ENCODE measurements at regions not wholly inside any gene's neighbourhood (a gene's known extent, or its start where the extent isn't known, plus 50 kb on each side); places are given as distances from the start of the nearest gene placed in this dataset.
"Not testable (repeated sequence)": the region's sequence is repeated elsewhere in the genome, so short reads cannot be mapped to it uniquely, and the experiment has no call there.

- Mint-ChIP-seq H3K27ac (no peak overlapping the region), H3K4me3 (no peak overlapping the region), H3K4me1 (no peaks in the 10 kb centered on the region), H3K36me3 (no peaks in the 10 kb centered on the region), H3K27me3 (no peaks in the 10 kb centered on the region), H3K9me3 (peaks cover 7 to 24% (median 12%) of the 10 kb centered on the region in 5 donors)
- Histone ChIP-seq H3K36me3 (ENCODE audit: insufficient read depth, low read length) (no peaks in the 10 kb centered on the region), H3K4me3 (ENCODE audit: low read length) (no peak overlapping the region), H3K9me3 (ENCODE audit: low read length) (no peaks in the 10 kb centered on the region), H3K27ac (ENCODE audit: low read depth, low read length) (no peak overlapping the region), H3K27me3 (ENCODE audit: insufficient read depth, low read length, poor library complexity, severe bottlenecking) (no peaks in the 10 kb centered on the region), H3K4me1 (ENCODE audit: insufficient read depth, low read length) (no peaks in the 10 kb centered on the region)
- POLR2A ChIA-PET, result no interaction called here
- CTCF ChIA-PET, result no interaction called here
- DNase-seq, result no peak
These were observed 650.9 kb downstream of the CCDC85A start for GRCh38 chr2:56834686-56835085.

GRCh38 chr2:56840009-56840408 is 656.2 kb downstream of the CCDC85A start:
- POLR2A ChIA-PET; H3K27me3 Mint-ChIP-seq; H3K4me1 ChIP-seq (ENCODE audit: insufficient read depth, low read length); H3K27ac Mint-ChIP-seq; H3K36me3 Mint-ChIP-seq; H3K4me3 Mint-ChIP-seq; H3K27me3 ChIP-seq (ENCODE audit: insufficient read depth, low read length, poor library complexity, severe bottlenecking); H3K9me3 ChIP-seq (ENCODE audit: low read length); H3K4me3 ChIP-seq (ENCODE audit: low read length); DNase-seq; H3K27ac ChIP-seq (ENCODE audit: low read depth, low read length); H3K36me3 ChIP-seq (ENCODE audit: insufficient read depth, low read length); CTCF ChIA-PET; H3K4me1 Mint-ChIP-seq: not testable (repeated sequence)
- H3K9me3 Mint-ChIP-seq, result peaks cover 13 to 37% (median 21%) of the 10 kb centered on the region in 5 donors

- Mint-ChIP-seq H3K4me3 (no peak overlapping the region), H3K4me1 (no peaks in the 10 kb centered on the region), H3K27me3 (no peaks in the 10 kb centered on the region), H3K36me3 (no peaks in the 10 kb centered on the region), H3K27ac (no peak overlapping the region), H3K9me3 (peaks cover 3 to 33% (median 21%) of the 10 kb centered on the region in 5 donors)
- no peak overlapping the region for H3K27ac ChIP-seq (ENCODE audit: low read depth, low read length)
- no peaks in the 10 kb centered on the region for H3K36me3 ChIP-seq (ENCODE audit: insufficient read depth, low read length)
- no peaks in the 10 kb centered on the region for H3K9me3 ChIP-seq (ENCODE audit: low read length)
- no peak for DNase-seq
- no peaks in the 10 kb centered on the region for H3K27me3 ChIP-seq (ENCODE audit: insufficient read depth, low read length, poor library complexity, severe bottlenecking)
- POLR2A ChIA-PET, result no interaction called here
- H3K4me1 ChIP-seq (ENCODE audit: insufficient read depth, low read length), result no peaks in the 10 kb centered on the region
- H3K4me3 ChIP-seq (ENCODE audit: low read length), result no peak overlapping the region
- CTCF ChIA-PET, result no interaction called here
These were observed 677.2 kb downstream of the CCDC85A start for GRCh38 chr2:56860991-56861390.

- no peak overlapping the region for H3K27ac ChIP-seq (ENCODE audit: low read depth, low read length)
- no peaks in the 10 kb centered on the region for H3K36me3 ChIP-seq (ENCODE audit: insufficient read depth, low read length)
- no peaks in the 10 kb centered on the region for H3K9me3 ChIP-seq (ENCODE audit: low read length)
- no peak for DNase-seq
- Mint-ChIP-seq H3K27me3 (no peaks in the 10 kb centered on the region), H3K4me1 (no peaks in the 10 kb centered on the region), H3K9me3 (peaks cover 4 to 21% (median 14%) of the 10 kb centered on the region in 5 donors), H3K4me3 (no peak overlapping the region), H3K27ac (no peak overlapping the region), H3K36me3 (no peaks in the 10 kb centered on the region)
- no peak overlapping the region for H3K4me3 ChIP-seq (ENCODE audit: low read length)
- ChIA-PET POLR2A (no interaction called here), CTCF (no interaction called here)
- H3K27me3 ChIP-seq (ENCODE audit: insufficient read depth, low read length, poor library complexity, severe bottlenecking), result no peaks in the 10 kb centered on the region
- no peaks in the 10 kb centered on the region for H3K4me1 ChIP-seq (ENCODE audit: insufficient read depth, low read length)
These were observed 687.9 kb downstream of the CCDC85A start for GRCh38 chr2:56871644-56872043.

GRCh38 chr2:56874717-56875116 is 690.9 kb downstream of the CCDC85A start:
- CTCF ChIA-PET, result interaction anchor here (1.4 kb wide), 1 partner anchor 12 kb away, joined by 3 read pairs; no protein-coding TSS in a partner anchor

GRCh38 chr2:56889738-56890137 is 705.9 kb downstream of the CCDC85A start:
- no peaks in the 10 kb centered on the region for H3K36me3 Mint-ChIP-seq
- no peak overlapping the region for H3K27ac ChIP-seq (ENCODE audit: low read depth, low read length)
- H3K27me3 Mint-ChIP-seq, result no peaks in the 10 kb centered on the region
- no peak for DNase-seq
- H3K4me3 Mint-ChIP-seq, result no peak overlapping the region
- no peak overlapping the region for H3K4me3 ChIP-seq (ENCODE audit: low read length)
- peaks cover 2 to 22% (median 7%) of the 10 kb centered on the region in 5 donors for H3K9me3 Mint-ChIP-seq
- H3K27me3 ChIP-seq (ENCODE audit: insufficient read depth, low read length, poor library complexity, severe bottlenecking), result no peaks in the 10 kb centered on the region
- no peaks in the 10 kb centered on the region for H3K4me1 ChIP-seq (ENCODE audit: insufficient read depth, low read length)
- H3K27ac Mint-ChIP-seq, result no peak overlapping the region
- H3K36me3 ChIP-seq (ENCODE audit: insufficient read depth, low read length), result no peaks in the 10 kb centered on the region
- POLR2A ChIA-PET, result no interaction called here
- no peaks in the 10 kb centered on the region for H3K4me1 Mint-ChIP-seq
- CTCF ChIA-PET, result no interaction called here
- no peaks in the 10 kb centered on the region for H3K9me3 ChIP-seq (ENCODE audit: low read length)

More at GRCh38 chr2:56874717-56875116, 690.9 kb downstream of the CCDC85A start:
- Histone ChIP-seq H3K4me3 (ENCODE audit: low read length) (no peak overlapping the region), H3K27ac (ENCODE audit: low read depth, low read length) (no peak overlapping the region), H3K36me3 (ENCODE audit: insufficient read depth, low read length) (no peaks in the 10 kb centered on the region), H3K27me3 (ENCODE audit: insufficient read depth, low read length, poor library complexity, severe bottlenecking) (no peaks in the 10 kb centered on the region), H3K4me1 (ENCODE audit: insufficient read depth, low read length) (no peaks in the 10 kb centered on the region), H3K9me3 (ENCODE audit: low read length) (no peaks in the 10 kb centered on the region)
- no peak for DNase-seq
- Mint-ChIP-seq H3K9me3 (peaks cover 2 to 28% (median 17%) of the 10 kb centered on the region in 5 donors), H3K4me1 (no peaks in the 10 kb centered on the region), H3K27ac (no peak overlapping the region), H3K36me3 (no peaks in the 10 kb centered on the region), H3K27me3 (no peaks in the 10 kb centered on the region), H3K4me3 (no peak overlapping the region)
- POLR2A ChIA-PET, result no interaction called here

GRCh38 chr2:56892382-56892781 is 708.6 kb downstream of the CCDC85A start:
- CTCF ChIA-PET, result no interaction called here
- H3K9me3 ChIP-seq (ENCODE audit: low read length), result no peaks in the 10 kb centered on the region

GRCh38 chr2:56898986-56899385 is 715.2 kb downstream of the CCDC85A start:
- Mint-ChIP-seq H3K36me3 (no peaks in the 10 kb centered on the region), H3K9me3 (peaks cover 0 to 23% (median 10%) of the 10 kb centered on the region in 5 donors), H3K27ac (no peak overlapping the region), H3K27me3 (no peaks in the 10 kb centered on the region), H3K4me1 (no peaks in the 10 kb centered on the region), H3K4me3 (no peak overlapping the region)
- no peak for DNase-seq
- Histone ChIP-seq H3K36me3 (ENCODE audit: insufficient read depth, low read length) (no peaks in the 10 kb centered on the region), H3K4me3 (ENCODE audit: low read length) (no peak overlapping the region), H3K27ac (ENCODE audit: low read depth, low read length) (no peak overlapping the region), H3K4me1 (ENCODE audit: insufficient read depth, low read length) (no peaks in the 10 kb centered on the region), H3K27me3 (ENCODE audit: insufficient read depth, low read length, poor library complexity, severe bottlenecking) (no peaks in the 10 kb centered on the region), H3K9me3 (ENCODE audit: low read length) (no peaks in the 10 kb centered on the region)
- POLR2A ChIA-PET, result no interaction called here
- CTCF ChIA-PET, result no interaction called here

More at GRCh38 chr2:56892382-56892781, 708.6 kb downstream of the CCDC85A start:
- H3K4me1 Mint-ChIP-seq, result no peaks in the 10 kb centered on the region
- no peaks in the 10 kb centered on the region for H3K36me3 ChIP-seq (ENCODE audit: insufficient read depth, low read length)
- peaks cover 0 to 36% (median 7%) of the 10 kb centered on the region in 5 donors for H3K9me3 Mint-ChIP-seq
- H3K27ac ChIP-seq (ENCODE audit: low read depth, low read length), result no peak overlapping the region
- POLR2A ChIA-PET, result no interaction called here
- no peaks in the 10 kb centered on the region for H3K27me3 Mint-ChIP-seq
- no peak overlapping the region for H3K4me3 ChIP-seq (ENCODE audit: low read length)
- no peak for DNase-seq
- H3K4me3 Mint-ChIP-seq, result no peak overlapping the region
- H3K27ac Mint-ChIP-seq, result no peak overlapping the region
- H3K27me3 ChIP-seq (ENCODE audit: insufficient read depth, low read length, poor library complexity, severe bottlenecking), result no peaks in the 10 kb centered on the region
- no peaks in the 10 kb centered on the region for H3K4me1 ChIP-seq (ENCODE audit: insufficient read depth, low read length)
- no peaks in the 10 kb centered on the region for H3K36me3 Mint-ChIP-seq

- Mint-ChIP-seq H3K4me1 (no peaks in the 10 kb centered on the region), H3K9me3 (peaks cover 13 to 36% (median 26%) of the 10 kb centered on the region in 5 donors), H3K36me3 (no peaks in the 10 kb centered on the region), H3K4me3 (no peak overlapping the region), H3K27ac (no peak overlapping the region), H3K27me3 (no peaks in the 10 kb centered on the region)
- Histone ChIP-seq H3K4me3 (ENCODE audit: low read length) (no peak overlapping the region), H3K27me3 (ENCODE audit: insufficient read depth, low read length, poor library complexity, severe bottlenecking) (no peaks in the 10 kb centered on the region), H3K36me3 (ENCODE audit: insufficient read depth, low read length) (no peaks in the 10 kb centered on the region), H3K4me1 (ENCODE audit: insufficient read depth, low read length) (no peaks in the 10 kb centered on the region), H3K9me3 (ENCODE audit: low read length) (no peaks in the 10 kb centered on the region), H3K27ac (ENCODE audit: low read depth, low read length) (no peak overlapping the region)
- ChIA-PET CTCF (no interaction called here), POLR2A (no interaction called here)
- DNase-seq, result no peak
These were observed 728.7 kb downstream of the CCDC85A start for GRCh38 chr2:56912490-56912889.

Data from CD8-positive, alpha-beta memory T cell (primary cell).